Progenitor cell of endocrine pancreas (in vitro differentiated cells): ENCODE measurements at regions not wholly inside any gene's neighbourhood (a gene's known extent, or its start where the extent isn't known, plus 50 kb on each side); places are given as distances from the start of the nearest gene placed in this dataset.

ENCODE experiments used
- DNase-seq: peaks from one replicate; pipeline ENCODE4 v3.0.0; 2021; ENCODE audit warnings: low spot score; ENCODE audit not compliant: unreplicated experiment
- H3K27ac Mint-ChIP-seq: 2 replicates; pipeline ENCODE4 v1.8.0; 2021; ENCODE audit warnings: mild to moderate bottlenecking, moderate library complexity, mixed read lengths
- H3K27me3 Mint-ChIP-seq: 2 replicates; pipeline ENCODE4 v1.8.0; 2021; ENCODE audit warnings: mixed read lengths
- H3K36me3 Mint-ChIP-seq: 2 replicates; pipeline ENCODE4 v1.8.0; 2022; ENCODE audit warnings: mixed read lengths; ENCODE audit not compliant: insufficient read depth
- H3K4me1 Mint-ChIP-seq: 2 replicates; pipeline ENCODE4 v1.8.0; 2021; ENCODE audit warnings: low read depth, mixed read lengths
- H3K4me3 Mint-ChIP-seq: 2 replicates; pipeline ENCODE4 v1.8.0; 2021; ENCODE audit warnings: low read depth, mild to moderate bottlenecking, moderate library complexity, mixed read lengths
- H3K9me3 Mint-ChIP-seq: 2 replicates; pipeline ENCODE4 v1.8.0; 2021; ENCODE audit warnings: low read depth, mixed read lengths
- TF ChIP-seq, protein P1 (sequence below): fragments of 200-600 bp; sonication (generic); IDR thresholded peaks from one replicate; pipeline ENCODE4 v1.5.0; 2021; ENCODE audit warnings: antibody characterized with exemption, mild to moderate bottlenecking; ENCODE audit not compliant: unreplicated experiment

DNA sequence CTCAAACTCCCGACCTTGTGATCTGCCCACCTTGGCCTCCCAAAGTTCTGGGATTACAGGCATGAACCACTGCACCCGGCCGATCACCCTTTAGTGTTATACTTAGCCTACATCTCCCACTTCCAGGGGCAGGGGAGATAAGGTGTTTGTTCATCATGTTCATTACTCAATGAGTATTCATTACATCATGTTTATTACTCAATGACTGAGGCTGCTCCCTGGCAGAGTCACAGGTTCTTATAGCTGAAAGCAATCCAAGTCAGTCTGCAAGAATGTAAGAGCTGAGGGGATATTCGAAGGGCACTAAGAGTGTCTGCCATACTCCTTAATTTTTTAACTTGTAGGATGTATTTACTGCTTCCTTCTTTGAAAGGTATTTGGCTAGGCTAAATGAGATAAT, 214.2 kb downstream of the SPATA31D1 start:
- DNase-seq, result no peak
- Mint-ChIP-seq H3K4me3 (no peak overlapping the region), H3K27me3 (peaks cover 3% of the 10 kb centered on the region), H3K36me3 (no peaks in the 10 kb centered on the region), H3K4me1 (no peaks in the 10 kb centered on the region), H3K27ac (no peak overlapping the region), H3K9me3 (no peaks in the 10 kb centered on the region)
- TF ChIP-seq, protein P1, sequence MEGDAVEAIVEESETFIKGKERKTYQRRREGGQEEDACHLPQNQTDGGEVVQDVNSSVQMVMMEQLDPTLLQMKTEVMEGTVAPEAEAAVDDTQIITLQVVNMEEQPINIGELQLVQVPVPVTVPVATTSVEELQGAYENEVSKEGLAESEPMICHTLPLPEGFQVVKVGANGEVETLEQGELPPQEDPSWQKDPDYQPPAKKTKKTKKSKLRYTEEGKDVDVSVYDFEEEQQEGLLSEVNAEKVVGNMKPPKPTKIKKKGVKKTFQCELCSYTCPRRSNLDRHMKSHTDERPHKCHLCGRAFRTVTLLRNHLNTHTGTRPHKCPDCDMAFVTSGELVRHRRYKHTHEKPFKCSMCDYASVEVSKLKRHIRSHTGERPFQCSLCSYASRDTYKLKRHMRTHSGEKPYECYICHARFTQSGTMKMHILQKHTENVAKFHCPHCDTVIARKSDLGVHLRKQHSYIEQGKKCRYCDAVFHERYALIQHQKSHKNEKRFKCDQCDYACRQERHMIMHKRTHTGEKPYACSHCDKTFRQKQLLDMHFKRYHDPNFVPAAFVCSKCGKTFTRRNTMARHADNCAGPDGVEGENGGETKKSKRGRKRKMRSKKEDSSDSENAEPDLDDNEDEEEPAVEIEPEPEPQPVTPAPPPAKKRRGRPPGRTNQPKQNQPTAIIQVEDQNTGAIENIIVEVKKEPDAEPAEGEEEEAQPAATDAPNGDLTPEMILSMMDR, result no peak

DNA sequence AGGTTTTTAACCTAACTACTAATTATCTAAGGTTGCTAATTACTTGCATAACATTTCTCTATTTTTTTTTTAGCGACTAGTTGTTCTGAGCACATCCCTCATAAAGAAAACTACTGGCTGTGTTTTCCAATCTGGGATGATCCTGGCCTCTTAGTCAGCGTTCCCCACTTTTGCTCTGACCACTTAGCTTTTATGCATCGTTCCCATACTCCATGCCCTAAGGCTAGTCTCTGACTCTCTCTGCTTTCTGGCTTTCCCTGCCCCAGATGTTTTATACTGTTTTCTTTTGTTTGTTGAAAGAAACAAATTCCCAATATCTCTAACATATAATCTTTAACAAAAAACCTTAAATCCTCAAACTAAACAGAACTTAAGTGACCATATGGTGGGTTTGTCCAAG, 217.9 kb downstream of the SPATA31D1 start:
- no peaks in the 10 kb centered on the region for H3K36me3 Mint-ChIP-seq
- no peak for DNase-seq
- no peaks in the 10 kb centered on the region for H3K4me1 Mint-ChIP-seq
- no peak overlapping the region for H3K4me3 Mint-ChIP-seq
- peaks cover 3% of the 10 kb centered on the region for H3K27me3 Mint-ChIP-seq
- H3K9me3 Mint-ChIP-seq, result peaks cover 2% of the 10 kb centered on the region
- no peak overlapping the region for H3K27ac Mint-ChIP-seq
- TF ChIP-seq, protein P1, result no peak

DNA sequence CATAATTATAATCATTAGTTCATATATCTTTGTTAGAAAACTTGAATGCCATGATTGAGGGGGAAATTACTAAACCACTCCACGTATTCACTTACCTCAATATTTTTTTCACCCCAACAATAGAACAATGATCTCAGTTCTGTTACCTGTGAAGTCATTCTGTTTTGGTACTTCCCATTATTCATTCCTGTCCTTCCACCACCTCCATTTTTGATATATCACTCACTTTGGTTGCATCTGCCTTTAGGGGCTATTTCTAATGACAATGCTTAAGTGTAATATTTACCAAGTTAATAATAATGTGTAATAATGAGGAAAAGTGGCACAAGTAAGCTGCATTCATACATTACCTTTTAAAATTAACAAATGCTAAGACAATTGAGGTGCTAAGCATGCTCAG, 218.4 kb downstream of the SPATA31D1 start:
- no peak for DNase-seq
- Mint-ChIP-seq H3K27me3 (peaks cover 3% of the 10 kb centered on the region), H3K27ac (no peak overlapping the region), H3K36me3 (no peaks in the 10 kb centered on the region), H3K9me3 (peaks cover 2% of the 10 kb centered on the region), H3K4me3 (no peak overlapping the region), H3K4me1 (no peaks in the 10 kb centered on the region)
- TF ChIP-seq, protein P1, result no peak

GRCh38 chr9:82208741-82209450, 220.3 kb downstream of the SPATA31D1 start:
- no peak overlapping the region for H3K27ac Mint-ChIP-seq
- TF ChIP-seq, protein P1, result no peak
- no peaks in the 10 kb centered on the region for H3K36me3 Mint-ChIP-seq
- H3K4me3 Mint-ChIP-seq, result no peak overlapping the region
- no peaks in the 10 kb centered on the region for H3K4me1 Mint-ChIP-seq
- peaks cover 3% of the 10 kb centered on the region for H3K27me3 Mint-ChIP-seq
- H3K9me3 Mint-ChIP-seq, result peaks cover 2% of the 10 kb centered on the region
- DNase-seq, result no peak

DNA sequence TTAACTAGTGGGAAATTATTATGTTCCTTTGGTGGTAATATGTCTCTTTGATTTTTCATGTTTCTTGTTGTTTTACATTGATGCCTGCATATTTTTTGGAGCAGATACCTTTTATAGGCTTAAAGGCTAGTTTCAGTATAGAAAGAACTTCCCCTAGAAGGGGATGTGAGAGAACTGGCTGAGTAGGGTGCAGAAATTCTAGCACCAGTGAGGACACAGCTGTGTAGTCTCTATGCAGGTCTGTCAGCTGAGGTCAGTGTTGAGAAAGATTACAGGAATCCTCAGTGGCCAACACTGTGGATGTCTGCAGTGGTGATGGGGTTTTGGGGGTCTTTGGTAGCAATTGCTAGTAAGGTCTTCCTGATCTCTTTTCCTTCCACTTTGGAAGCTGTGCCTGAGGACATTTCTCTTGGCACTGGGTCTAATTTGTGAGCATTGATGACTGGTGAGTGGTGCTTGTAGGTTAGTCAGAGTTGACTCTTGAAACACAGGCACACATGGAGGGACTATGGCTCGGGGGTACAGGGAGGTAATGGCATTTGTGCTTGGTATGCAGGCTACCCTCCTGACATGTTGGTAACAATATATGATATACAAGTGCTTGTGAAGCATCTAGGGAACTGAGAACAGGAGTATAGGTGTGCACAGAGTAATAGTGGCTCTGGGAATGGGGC, 221.4 kb downstream of the SPATA31D1 start:
- Mint-ChIP-seq H3K4me3 (no peak overlapping the region), H3K27me3 (peaks cover 3% of the 10 kb centered on the region), H3K9me3 (peaks cover 2% of the 10 kb centered on the region), H3K27ac (no peak overlapping the region), H3K4me1 (no peaks in the 10 kb centered on the region), H3K36me3 (no peaks in the 10 kb centered on the region)
- TF ChIP-seq, protein P1, result no peak
- DNase-seq, result no peak
